KG1 (cell line): ENCODE measurements at regions not wholly inside any gene's neighbourhood (a gene's known extent, or its start where the extent isn't known, plus 50 kb on each side); places are given as distances from the start of the nearest gene placed in this dataset.

ENCODE experiments used
- DNase-seq: peaks from one replicate; lab custom pipeline; 2025; lab: John Stamatoyannopoulos, UW

DNA sequence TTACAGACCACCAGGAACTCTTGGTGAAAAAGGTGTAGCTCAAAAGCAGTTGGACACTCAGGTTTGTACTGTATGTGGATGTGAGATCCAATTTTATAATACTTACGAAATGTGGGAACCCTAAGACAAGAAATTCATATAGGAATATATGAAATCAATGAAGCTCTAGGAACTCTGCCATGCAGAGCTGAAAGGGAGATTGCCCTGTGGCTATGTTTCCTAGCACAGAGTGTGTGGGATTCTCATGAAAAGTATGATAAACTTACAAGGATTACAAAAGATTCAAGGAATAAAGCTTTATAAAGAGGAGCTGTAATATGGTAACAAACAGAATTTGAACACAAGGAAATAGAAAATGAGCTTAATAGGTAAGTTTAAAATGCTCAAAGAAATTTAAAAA is 205.7 kb upstream of the FAM83B start:
- no peak for DNase-seq

DNA sequence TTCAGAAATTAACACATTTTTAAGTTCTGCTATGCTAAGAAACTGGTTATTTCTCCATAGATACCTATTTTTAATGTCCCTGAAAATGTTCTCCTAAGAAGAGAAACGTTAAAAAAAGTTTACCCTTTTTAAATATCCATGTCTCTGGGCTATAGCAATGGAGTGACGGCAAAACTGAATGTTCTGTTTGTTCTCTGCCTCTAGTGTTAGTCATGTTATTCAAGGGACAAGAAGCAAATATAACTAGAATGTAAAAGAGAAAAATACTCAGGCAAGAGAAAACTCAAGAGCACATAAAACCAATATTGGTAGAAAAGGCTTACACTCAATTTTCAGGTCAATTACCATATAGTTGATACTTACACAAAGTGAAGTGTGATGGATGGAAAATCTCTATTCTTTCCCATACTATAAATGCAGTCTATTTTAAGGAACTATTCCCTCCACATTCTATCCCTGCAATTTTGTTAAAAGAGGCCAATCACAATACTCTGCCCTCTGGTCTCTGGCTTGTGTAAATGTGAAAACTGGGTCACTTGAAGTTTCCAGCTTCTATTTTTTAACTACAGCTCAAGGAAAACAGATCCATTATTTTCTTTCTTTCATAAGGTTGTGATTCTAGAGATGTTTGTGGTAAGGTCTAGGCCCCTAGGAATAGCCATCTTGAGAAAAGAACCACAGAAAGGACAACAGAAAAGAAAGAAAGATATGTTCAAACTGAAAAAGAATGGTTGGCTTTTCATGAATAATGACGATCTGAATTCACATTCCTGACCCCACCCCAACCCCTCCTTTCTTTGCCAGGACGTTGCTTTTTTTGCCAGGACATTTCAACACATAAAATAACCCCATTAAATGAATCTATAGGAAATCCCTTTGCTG is 200.3 kb upstream of the FAM83B start:
- no peak for DNase-seq

DNA sequence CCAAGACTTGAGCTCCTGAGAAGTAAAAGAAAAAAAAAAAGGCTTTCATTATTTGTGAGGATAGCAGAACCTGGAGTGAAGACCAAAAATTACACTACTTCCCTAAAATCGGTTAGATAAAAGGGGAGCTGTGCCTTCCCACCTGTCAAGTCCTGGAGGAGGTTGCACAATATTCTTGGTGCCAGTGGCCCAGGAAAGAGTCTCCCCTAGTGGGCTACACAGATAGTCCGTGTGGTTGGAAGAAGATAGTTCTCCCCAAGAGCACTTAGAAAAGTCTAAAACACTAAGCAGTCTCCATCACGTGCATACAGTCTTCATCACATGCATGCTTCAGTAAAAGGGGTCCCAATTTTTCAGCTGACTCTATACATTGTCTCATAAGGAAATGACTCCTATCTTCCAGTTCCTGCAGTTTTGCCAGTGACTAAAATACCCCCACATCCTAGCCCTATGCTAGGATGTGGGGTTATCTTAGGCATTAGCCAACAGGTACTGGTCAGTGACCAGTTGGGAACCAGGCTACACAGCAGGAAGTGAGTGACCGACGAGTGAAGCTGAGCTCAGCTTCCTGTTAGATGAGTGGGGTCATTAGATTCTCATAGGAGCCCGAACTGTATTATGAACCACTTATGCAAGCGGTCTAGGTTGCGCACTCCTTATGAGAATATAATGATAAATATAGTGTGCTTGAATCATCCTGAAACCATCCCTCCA is 199.5 kb upstream of the FAM83B start:
- DNase-seq = no peak

GRCh38 chr6:54654381-54654780 is 192.2 kb upstream of the FAM83B start:
- DNase-seq = no peak

- DNase-seq = no peak
Observed at GRCh38 chr6:54655162-54655561, 191.4 kb upstream of the FAM83B start.

- DNase-seq = no peak
Observed at GRCh38 chr6:54665278-54665677, 181.3 kb upstream of the FAM83B start.

DNA sequence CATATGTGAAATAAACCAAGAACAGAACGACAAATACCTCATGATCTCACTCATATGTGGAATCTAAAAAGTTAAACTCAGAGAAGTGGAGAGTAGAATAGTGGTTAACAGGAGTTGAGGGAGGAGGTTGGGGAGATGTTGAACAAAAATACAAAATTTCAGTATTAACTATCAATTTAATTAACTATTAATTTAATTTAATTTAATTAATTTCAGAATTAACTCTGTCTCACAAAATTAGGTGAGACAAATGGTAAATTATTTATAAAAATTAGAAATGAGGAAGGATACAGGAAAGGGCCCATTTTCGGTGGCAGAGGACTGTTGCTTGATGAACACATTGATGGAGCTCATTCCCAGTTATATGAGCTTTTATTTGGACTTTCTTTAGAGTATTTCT is 166.0 kb upstream of the FAM83B start:
- no peak for DNase-seq

DNA sequence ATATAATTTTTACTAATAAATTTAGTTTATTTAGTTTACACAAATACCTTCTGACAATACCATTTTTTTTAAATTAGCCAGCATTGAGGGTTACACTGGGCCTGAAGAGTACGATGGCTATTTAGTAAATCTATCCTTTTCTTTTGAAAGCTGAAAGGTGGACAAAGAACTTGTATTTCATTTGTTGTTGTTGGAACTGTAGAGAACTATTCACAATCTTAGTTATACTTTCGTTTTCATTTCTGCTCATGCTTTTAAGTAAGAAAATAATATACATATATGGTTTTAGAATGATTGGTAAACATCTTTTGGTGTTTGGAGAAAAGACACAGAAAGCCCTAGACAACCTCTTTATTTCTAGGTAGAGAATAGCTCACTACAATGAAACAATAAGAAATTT is 165.3 kb upstream of the FAM83B start:
- DNase-seq = no peak

DNA sequence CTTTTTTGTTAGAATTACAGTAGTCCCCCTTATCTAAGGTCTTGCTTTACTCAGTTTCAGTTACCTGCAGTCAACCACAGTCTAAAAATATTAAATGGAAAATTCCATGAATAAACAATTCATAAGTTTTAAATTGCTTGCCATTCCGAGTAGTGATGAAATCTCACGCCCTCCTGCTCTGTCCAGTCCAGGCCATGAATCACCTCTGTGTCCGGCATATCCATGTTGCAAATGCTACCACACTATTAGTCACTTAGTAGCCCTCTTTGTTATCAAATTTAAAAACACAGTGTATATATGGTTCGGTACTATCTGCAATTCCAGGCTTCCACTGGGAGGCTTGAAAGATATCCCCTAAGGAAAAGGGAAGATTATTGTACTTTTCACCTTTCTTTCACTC is 164.6 kb upstream of the FAM83B start:
- DNase-seq = no peak

- DNase-seq = no peak
Observed at GRCh38 chr6:54689620-54690019, 157.0 kb upstream of the FAM83B start.

- DNase-seq = no peak
Observed at GRCh38 chr6:54690596-54690995, 156.0 kb upstream of the FAM83B start.

GRCh38 chr6:54694928-54695532 is 151.5 kb upstream of the FAM83B start:
- no peak for DNase-seq

DNA sequence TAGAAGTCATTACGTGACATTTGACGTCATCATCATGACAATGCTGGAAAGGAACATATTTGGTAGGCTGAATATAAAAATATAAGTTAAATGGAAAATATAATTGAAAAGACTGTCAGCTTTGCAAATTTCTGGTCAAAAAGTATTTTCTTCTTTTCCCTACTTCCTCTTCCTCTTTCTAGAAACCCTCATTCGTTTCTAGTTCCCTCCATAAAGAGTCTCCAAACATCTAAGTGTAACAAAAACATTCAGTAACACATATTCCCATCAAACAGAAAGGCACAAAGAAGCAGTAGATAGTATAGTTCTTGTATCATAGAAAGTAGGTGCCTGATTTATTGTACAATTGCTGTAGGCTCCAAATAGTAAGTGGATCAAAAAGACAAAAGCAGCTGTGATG is 150.8 kb upstream of the FAM83B start:
- DNase-seq = peak; percentile 24

GRCh38 chr6:54697424-54697823 is 149.1 kb upstream of the FAM83B start:
- no peak for DNase-seq

DNA sequence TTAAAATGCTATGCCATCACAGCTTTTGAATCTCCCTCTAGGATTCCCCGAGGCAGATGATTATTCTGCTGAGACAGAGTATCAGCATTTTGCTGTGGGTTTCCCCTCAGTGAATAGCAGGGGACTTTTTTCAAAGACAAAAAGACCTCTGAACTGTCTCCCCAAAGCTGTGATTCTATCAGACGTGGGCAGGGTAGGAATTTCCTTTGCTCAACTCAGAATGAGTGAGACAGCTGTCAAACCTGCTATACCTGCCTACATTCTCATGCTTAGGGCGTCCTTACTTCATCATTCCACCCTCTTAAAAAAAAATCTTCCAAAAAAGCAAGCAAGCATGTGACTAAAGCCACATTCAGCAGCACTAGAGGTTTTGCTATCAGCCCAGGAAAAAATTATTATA is 147.6 kb upstream of the FAM83B start:
- no peak for DNase-seq

DNA sequence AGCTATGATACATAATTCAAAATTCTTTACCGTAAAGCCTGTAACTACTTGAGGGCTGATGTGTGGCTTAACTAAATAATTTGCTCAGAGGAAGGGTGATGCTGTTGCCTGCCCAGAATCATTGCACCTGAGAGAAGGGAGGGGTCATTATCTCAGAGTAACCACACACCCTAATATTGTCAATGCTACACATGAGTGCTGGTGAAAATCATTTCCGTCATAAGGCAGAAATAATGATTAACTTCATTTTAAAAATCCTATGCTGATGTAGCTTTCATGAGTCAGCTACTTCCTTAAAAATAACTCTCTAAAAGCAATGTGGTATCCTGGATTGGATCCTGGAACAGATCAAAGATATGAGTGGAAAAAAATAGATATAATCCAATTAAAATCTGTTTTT is 146.4 kb upstream of the FAM83B start:
- no peak for DNase-seq

DNA sequence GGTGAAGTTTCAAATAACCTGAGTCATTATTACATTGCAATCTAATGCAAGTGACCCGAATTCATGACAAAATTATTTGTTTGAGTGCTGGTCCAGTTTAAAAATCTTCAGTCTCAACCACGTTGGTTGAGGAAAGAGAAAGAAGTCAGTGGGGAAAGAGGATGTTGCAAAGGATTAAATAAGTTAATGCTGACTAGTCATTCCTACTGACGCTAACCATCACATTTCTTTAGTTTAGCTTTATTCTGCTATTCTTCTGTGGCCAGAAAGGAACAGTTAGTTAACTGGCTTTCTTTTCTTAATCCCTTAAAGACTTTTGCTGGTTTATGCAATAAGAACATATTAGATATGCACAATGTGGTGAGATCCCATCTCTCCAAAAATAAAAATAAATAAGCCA is 143.8 kb upstream of the FAM83B start:
- no peak for DNase-seq

DNA sequence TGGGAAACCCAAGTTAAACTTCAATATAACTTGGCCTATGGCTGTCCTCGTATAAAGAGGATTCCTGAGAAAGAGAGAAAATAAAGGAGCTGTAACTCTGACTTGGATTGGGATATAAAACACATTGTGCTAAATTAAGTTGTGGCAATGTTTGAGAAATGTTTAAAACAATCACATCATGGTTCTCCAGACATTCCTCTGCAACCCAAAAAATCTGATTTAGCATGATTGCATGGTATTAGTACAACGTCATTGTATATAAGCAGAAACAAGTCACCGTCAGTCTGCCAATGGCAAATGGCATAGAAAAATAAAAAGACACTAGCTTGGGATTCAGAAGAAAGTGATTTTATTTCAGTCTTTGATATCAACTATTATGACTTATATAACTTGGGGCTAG is 140.2 kb upstream of the FAM83B start:
- DNase-seq = no peak

DNA sequence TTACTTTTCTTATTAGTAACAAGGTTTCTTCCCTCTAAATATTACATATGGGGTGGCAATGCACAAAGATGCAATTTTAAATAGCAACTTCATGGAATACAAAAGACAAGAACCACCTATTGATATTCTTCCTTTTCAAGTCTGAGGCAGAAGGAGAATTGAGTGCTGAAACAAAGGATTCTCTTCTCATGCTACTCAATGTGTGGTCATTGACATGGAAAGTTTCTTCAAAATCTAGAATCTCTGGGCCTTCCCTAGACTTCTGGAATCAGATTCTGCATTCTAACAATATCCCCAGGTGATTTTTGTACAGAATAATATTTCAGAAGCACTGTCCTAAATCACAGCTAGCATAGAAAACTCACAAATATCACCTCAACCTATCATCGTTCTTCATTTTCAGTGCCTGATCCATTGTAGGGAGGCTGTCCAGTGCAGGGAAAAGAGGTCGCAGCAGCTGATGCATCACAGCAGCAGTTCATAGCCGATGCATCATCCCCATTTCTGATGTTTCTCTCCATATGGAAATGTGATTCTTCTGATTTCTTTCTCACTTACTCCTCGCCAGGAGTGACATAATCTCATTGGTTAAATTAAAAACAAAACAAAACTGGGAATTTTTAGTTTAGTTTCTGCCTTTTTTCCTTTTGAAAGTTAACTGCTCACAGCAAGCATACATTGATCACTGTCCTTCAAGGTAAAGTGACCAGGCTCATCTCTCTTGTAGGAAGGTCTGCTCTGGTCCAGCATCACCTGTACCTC is 139.5 kb upstream of the FAM83B start:
- DNase-seq = no peak

GRCh38 chr6:54710456-54710855 is 136.1 kb upstream of the FAM83B start:
- DNase-seq = no peak

GRCh38 chr6:54716010-54716409 is 130.6 kb upstream of the FAM83B start:
- DNase-seq = no peak

DNA sequence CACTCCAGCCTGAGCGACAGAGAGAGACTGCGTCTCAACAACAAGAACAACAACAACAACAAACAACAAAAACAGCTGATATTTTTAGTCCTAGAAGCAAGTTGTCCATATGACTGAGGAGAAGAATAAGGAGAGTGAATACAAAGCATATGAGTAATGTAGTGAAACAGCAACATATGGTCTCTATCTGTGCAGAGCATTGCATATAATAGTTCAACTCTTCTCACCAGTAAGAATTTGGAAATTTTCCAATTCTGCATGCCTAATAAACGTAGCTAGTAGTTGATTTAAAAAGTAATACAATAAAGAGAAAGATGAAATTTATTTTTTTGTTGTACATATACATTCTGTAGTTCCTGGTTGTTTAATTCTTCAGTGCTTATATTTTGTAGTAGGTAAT is 129.7 kb upstream of the FAM83B start:
- no peak for DNase-seq
